HepG2 (cell line): ENCODE measurements at regions not wholly inside any gene's neighbourhood (a gene's known extent, or its start where the extent isn't known, plus 50 kb on each side); places are given as distances from the start of the nearest gene placed in this dataset.

Experiments
- ATAC-seq: fragments of 200-7000 bp; cut with Tn5 transposase; 3 replicates; pipeline ENCODE4 v1.9.1; 2020; ENCODE audit warnings: mild to moderate bottlenecking, moderate library complexity
- BruUV-seq: library from RNA; stranded (reverse); fragments of 400-500 nt; replicated peaks from 2 replicates; lab custom pipeline; 2021; lab: Mats Ljungman, UMichigan
- CTCF ChIA-PET: fragments of 300-600 bp; formaldehyde crosslinking; extraction: SDS; loops from one replicate; lab custom pipeline; 2021; ENCODE audit warnings: low total read pairs, inconsistent platforms, low intra/inter-chr PET ratio; lab: Yijun Ruan, JAX
- POLR2A ChIA-PET: fragments of 350-600 bp; sonication (Branson Sonifier 250); formaldehyde crosslinking; loops from one replicate; lab custom pipeline; 2020; ENCODE audit warnings: antibody characterized with exemption, inconsistent platforms; lab: Yijun Ruan, JAX
- DNase-seq: peaks from one replicate; pipeline ENCODE4 v3.0.0-alpha.2; 2015; ENCODE audit warnings: low spot score
- FAIRE-seq: peaks from 3 replicates; lab custom pipeline; 2011; peaks lifted over from hg19 to GRCh38; lab: Jason Lieb, UNC
- H2AFZ ChIP-seq: one replicate; pipeline ENCODE4 v1.6.1; 2011; ENCODE audit warnings: low read length, inconsistent platforms
- H3K27ac ChIP-seq: fragments of 300-600 bp; 3 replicates; pipeline ENCODE4 v1.8.0; 2011; ENCODE audit warnings: mixed run types, mild to moderate bottlenecking, mixed read lengths, low read length, inconsistent platforms; ENCODE audit not compliant: insufficient read depth; ENCODE audit errors: extremely low read length
- H3K27me3 ChIP-seq, 2 experiments: fragments of 200-600 bp in 1 of 2; 2 replicates in 1 of 2; 3 replicates in 1 of 2; pipeline versions ENCODE4 v1.6.0 to v1.8.0; 2011; ENCODE audit warnings: low read length in 2 of 2, mild to moderate bottlenecking in 2 of 2, moderate library complexity in 2 of 2, inconsistent platforms in 1 of 2; ENCODE audit not compliant: insufficient read depth in 2 of 2, control insufficient read depth in 1 of 2
- H3K36me3 ChIP-seq, 2 experiments: fragments of 200-600 bp in 1 of 2; replicated peaks in 1 of 2; 2 replicates in 1 of 2; 3 replicates in 1 of 2; pipeline versions ENCODE4 v1.5.1 to v1.8.0; 2011; ENCODE audit warnings: low read length in 2 of 2, inconsistent platforms in 1 of 2; ENCODE audit not compliant: insufficient read depth in 2 of 2, control insufficient read depth in 1 of 2
- H3K4me1 ChIP-seq: 2 replicates; pipeline ENCODE4 v1.5.1; 2012; ENCODE audit warnings: low read length, inconsistent platforms; ENCODE audit not compliant: insufficient read depth
- H3K4me2 ChIP-seq: 2 replicates; pipeline ENCODE4 v1.6.0; 2011; ENCODE audit warnings: low read depth, low read length, inconsistent platforms
- H3K4me3 ChIP-seq, 3 experiments: fragments of 200-600 bp in 1 of 3; sonication (generic), shearing (Covaris generic) in 1 of 3; replicated peaks in 1 of 3; 2 replicates each; pipeline ENCODE4 v1.5.1; 2011 to 2016; ENCODE audit warnings: low read length in 3 of 3, inconsistent platforms in 2 of 3, low read depth in 2 of 3, mild to moderate bottlenecking in 2 of 3, control low read depth in 1 of 3, mixed read lengths in 1 of 3; ENCODE audit not compliant: insufficient read depth in 1 of 3
- H3K79me2 ChIP-seq: one replicate; pipeline ENCODE4 v1.6.1; 2011; ENCODE audit warnings: low read length, inconsistent platforms; ENCODE audit not compliant: insufficient read depth
- H3K9ac ChIP-seq: 2 replicates; pipeline ENCODE4 v1.6.0; 2011; ENCODE audit warnings: mild to moderate bottlenecking, low read depth, low read length, inconsistent platforms; ENCODE audit not compliant: insufficient read depth
- H3K9me3 ChIP-seq: 2 replicates; pipeline ENCODE4 v1.5.1; 2012; ENCODE audit warnings: mild to moderate bottlenecking, low read length
- H4K20me1 ChIP-seq: 2 replicates; pipeline ENCODE4 v1.6.0; 2011; ENCODE audit warnings: inconsistent platforms, mild to moderate bottlenecking, low read length, moderate library complexity; ENCODE audit not compliant: insufficient read depth
- FOXC1 ChIP-seq: sonication (generic); formaldehyde crosslinking; IDR thresholded peaks from 2 replicates; pipeline ENCODE4 v1.8.0; 2022; ENCODE audit warnings: mild to moderate bottlenecking, missing genetic modification reagents, borderline replicate concordance
- HDAC2 ChIP-seq: sonication (generic); formaldehyde crosslinking; IDR thresholded peaks from 2 replicates; pipeline ENCODE4 v1.4.0; 2020; ENCODE audit warnings: missing genetic modification reagents
- MTA3 ChIP-seq: sonication (generic); formaldehyde crosslinking; IDR thresholded peaks from 2 replicates; pipeline ENCODE4 v1.4.0; 2020; ENCODE audit warnings: missing genetic modification reagents
- MTF1 ChIP-seq: sonication (generic); formaldehyde crosslinking; IDR thresholded peaks from 2 replicates; pipeline ENCODE4 v1.5.0; 2020; ENCODE audit warnings: missing genetic modification reagents
- PAX8 ChIP-seq: sonication (generic); formaldehyde crosslinking; IDR thresholded peaks from 2 replicates; pipeline ENCODE4 v1.8.0; 2022; ENCODE audit warnings: mild to moderate bottlenecking, missing genetic modification reagents, borderline replicate concordance
- RCOR2 ChIP-seq: IDR thresholded peaks from 2 replicates; pipeline ENCODE4 v1.6.1; 2016; ENCODE audit warnings: missing biosample characterization, missing genetic modification reagents
- RELA ChIP-seq: sonication (generic); formaldehyde crosslinking; IDR thresholded peaks from 2 replicates; pipeline ENCODE4 v1.4.0; 2020; ENCODE audit warnings: missing genetic modification reagents
- ZNF3 ChIP-seq: IDR thresholded peaks from 2 replicates; pipeline ENCODE4 v1.7.0; 2017; ENCODE audit warnings: inconsistent platforms
- ZSCAN9 ChIP-seq: IDR thresholded peaks from 2 replicates; pipeline ENCODE4 v1.6.1; 2016; ENCODE audit warnings: borderline replicate concordance
- WGBS: methylation state at CpG from one replicate; pipeline ENCODE4 v1.1.6; 2017; ENCODE audit warnings: low lambda C conversion rate; 5-methylcytosine and 5-hydroxymethylcytosine counted together
- in situ Hi-C: cut with HindIII; loops from 2 replicates; pipeline ENCODE4 v1.10.0; 2017; ENCODE audit warnings: low pct_unique_long_range_greater_than_20kb; ENCODE audit not compliant: extremely low pct_ligation_motif_present
- intact Hi-C: fragments of 100-400 bp; cut with micrococcal nuclease; formaldehyde crosslinking; loops from one replicate; pipeline ENCODE4 v1.10.0; 2022; ENCODE audit not compliant: unreplicated experiment
- TF ChIP-seq, protein P1 (sequence below): sonication (generic); formaldehyde crosslinking; IDR thresholded peaks from 2 replicates; pipeline ENCODE4 v1.4.0; 2020; ENCODE audit warnings: missing genetic modification reagents, borderline replicate concordance
- TF ChIP-seq, protein P2 (sequence below): sonication (generic); formaldehyde crosslinking; IDR thresholded peaks from 2 replicates; pipeline ENCODE4 v1.4.0; 2020; ENCODE audit warnings: low read depth, missing genetic modification reagents

DNA sequence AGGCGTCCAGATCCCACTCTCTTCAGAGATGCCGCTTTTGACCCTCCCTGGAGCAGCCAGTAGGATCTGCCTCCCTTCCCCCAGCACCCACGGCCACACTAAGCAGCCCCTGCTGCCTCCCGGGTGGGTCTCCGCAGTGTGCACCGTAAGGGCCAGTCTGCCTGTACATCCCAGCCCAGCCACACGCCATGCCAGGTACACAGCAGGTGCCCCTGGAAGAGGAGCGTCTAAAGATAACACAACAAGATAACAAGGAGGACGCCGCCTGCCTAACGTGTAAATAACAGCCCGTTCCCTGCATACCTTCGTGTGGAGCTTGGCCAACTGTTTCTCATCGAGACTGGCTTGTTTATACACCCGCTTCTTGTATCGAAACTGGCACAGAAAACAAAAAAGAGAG is 139.4 kb downstream of the SHANK2 start:
- no peak overlapping the region for H3K27ac ChIP-seq
- no TSS peak for BruUV-seq
- H3K9ac ChIP-seq = no peak overlapping the region
- H3K36me3 ChIP-seq = peaks cover 53 to 92% of the 10 kb centered on the region in 2 experiments; a peak in 4 of 5 replicates
- ChIA-PET CTCF (no interaction called here), POLR2A (no interaction called here)
- H3K4me1 ChIP-seq = no peaks in the 10 kb centered on the region
- intact Hi-C loops = no loop called here
- no peaks in the 10 kb centered on the region for H3K9me3 ChIP-seq
- H3K4me3 ChIP-seq = no peak overlapping the region
- 0 out of 2 replicates have a peak, but pooled peaks cover 3% of the 10 kb centered on the region for H4K20me1 ChIP-seq
- FAIRE-seq = no peak
- no peak overlapping the region for H2AFZ ChIP-seq
- no peak for DNase-seq
- in situ Hi-C loops = no loop called here
- no peaks in the 10 kb centered on the region for H3K27me3 ChIP-seq
- 98% methylated on average over 16 of the region's 16 CpGs for WGBS
- TF ChIP-seq ZSCAN9 (CRISPR knock-in tag) (no peak), FOXC1 (CRISPR knock-in tag) (no peak), MTF1 (CRISPR knock-in tag) (no peak)
- TF ChIP-seq, all 625 proteins: peak for 0
- ATAC-seq = no peak
- H3K79me2 ChIP-seq = no peaks in the 10 kb centered on the region
- no peak overlapping the region for H3K4me2 ChIP-seq

DNA sequence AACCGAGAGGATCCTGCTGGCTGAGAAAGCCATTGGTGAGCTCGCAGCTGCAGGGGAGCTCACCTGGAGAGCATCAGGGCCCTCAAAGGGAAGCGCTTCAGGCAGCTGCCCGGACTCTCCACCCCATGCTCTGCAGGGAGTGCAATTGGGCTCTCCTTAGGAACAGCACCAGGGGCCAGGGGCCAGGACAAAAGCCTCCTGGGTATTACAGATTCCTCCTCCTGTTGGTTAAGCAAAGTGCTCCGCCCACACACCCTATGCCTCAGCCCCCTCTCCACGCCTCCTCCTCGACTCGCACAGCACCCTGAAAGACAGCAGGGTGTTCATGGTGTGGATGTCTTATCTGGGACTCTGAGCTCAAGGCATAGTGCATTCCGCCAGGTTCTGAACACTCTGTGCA is 139.9 kb downstream of the SHANK2 start:
- Histone ChIP-seq H3K4me2 (no peak overlapping the region), H3K27ac (no peak overlapping the region), H3K4me3 (no peak overlapping the region), H3K9ac (no peak overlapping the region), H3K9me3 (no peaks in the 10 kb centered on the region), H3K36me3 (peaks cover 53 to 92% of the 10 kb centered on the region in 2 experiments; a peak in 4 of 5 replicates), H3K27me3 (no peaks in the 10 kb centered on the region), H4K20me1 (0 out of 2 replicates have a peak, but pooled peaks cover 3% of the 10 kb centered on the region), H3K4me1 (no peaks in the 10 kb centered on the region), H3K79me2 (no peaks in the 10 kb centered on the region), H2AFZ (no peak overlapping the region)
- ATAC-seq = no peak
- BruUV-seq = no TSS peak
- ChIA-PET CTCF (no interaction called here), POLR2A (no interaction called here)
- FAIRE-seq = no peak
- TF ChIP-seq HDAC2 = no peak
- TF ChIP-seq PAX8 (CRISPR knock-in tag) = no peak
- no peak for TF ChIP-seq MTA3 (CRISPR knock-in tag)
- TF ChIP-seq, protein P1, sequence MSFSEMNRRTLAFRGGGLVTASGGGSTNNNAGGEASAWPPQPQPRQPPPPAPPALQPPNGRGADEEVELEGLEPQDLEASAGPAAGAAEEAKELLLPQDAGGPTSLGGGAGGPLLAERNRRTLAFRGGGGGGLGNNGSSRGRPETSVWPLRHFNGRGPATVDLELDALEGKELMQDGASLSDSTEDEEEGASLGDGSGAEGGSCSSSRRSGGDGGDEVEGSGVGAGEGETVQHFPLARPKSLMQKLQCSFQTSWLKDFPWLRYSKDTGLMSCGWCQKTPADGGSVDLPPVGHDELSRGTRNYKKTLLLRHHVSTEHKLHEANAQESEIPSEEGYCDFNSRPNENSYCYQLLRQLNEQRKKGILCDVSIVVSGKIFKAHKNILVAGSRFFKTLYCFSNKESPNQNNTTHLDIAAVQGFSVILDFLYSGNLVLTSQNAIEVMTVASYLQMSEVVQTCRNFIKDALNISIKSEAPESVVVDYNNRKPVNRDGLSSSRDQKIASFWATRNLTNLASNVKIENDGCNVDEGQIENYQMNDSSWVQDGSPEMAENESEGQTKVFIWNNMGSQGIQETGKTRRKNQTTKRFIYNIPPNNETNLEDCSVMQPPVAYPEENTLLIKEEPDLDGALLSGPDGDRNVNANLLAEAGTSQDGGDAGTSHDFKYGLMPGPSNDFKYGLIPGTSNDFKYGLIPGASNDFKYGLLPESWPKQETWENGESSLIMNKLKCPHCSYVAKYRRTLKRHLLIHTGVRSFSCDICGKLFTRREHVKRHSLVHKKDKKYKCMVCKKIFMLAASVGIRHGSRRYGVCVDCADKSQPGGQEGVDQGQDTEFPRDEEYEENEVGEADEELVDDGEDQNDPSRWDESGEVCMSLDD (CRISPR knock-in tag) = no peak
- no peak for TF ChIP-seq RCOR2 (CRISPR knock-in tag)
- TF ChIP-seq, protein P2, sequence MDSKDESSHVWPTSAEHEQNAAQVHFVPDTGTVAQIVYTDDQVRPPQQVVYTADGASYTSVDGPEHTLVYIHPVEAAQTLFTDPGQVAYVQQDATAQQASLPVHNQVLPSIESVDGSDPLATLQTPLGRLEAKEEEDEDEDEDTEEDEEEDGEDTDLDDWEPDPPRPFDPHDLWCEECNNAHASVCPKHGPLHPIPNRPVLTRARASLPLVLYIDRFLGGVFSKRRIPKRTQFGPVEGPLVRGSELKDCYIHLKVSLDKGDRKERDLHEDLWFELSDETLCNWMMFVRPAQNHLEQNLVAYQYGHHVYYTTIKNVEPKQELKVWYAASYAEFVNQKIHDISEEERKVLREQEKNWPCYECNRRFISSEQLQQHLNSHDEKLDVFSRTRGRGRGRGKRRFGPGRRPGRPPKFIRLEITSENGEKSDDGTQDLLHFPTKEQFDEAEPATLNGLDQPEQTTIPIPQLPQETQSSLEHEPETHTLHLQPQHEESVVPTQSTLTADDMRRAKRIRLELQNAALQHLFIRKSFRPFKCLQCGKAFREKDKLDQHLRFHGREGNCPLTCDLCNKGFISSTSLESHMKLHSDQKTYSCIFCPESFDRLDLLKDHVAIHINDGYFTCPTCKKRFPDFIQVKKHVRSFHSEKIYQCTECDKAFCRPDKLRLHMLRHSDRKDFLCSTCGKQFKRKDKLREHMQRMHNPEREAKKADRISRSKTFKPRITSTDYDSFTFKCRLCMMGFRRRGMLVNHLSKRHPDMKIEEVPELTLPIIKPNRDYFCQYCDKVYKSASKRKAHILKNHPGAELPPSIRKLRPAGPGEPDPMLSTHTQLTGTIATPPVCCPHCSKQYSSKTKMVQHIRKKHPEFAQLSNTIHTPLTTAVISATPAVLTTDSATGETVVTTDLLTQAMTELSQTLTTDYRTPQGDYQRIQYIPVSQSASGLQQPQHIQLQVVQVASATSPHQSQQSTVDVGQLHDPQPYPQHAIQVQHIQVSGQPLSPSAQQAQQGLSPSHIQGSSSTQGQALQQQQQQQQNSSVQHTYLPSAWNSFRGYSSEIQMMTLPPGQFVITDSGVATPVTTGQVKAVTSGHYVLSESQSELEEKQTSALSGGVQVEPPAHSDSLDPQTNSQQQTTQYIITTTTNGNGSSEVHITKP (CRISPR knock-in tag) = no peak
- no peak for TF ChIP-seq ZNF3 (CRISPR knock-in tag)
- no peak for TF ChIP-seq RELA (CRISPR knock-in tag)
- in situ Hi-C loops (no loop called here), intact Hi-C loops (no loop called here)
- DNase-seq = no peak
- WGBS = 94% methylated on average over 9 of the region's 9 CpGs
